ENCODE measurements at regions not wholly inside any gene's neighbourhood (a gene's known extent, or its start where the extent isn't known, plus 50 kb on each side); places are given as distances from the start of the nearest gene placed in this dataset.

GRCh38 chr7:88629559-88629958, 129.9 kb upstream of the ZNF804B start:
- TF ChIP-seq POLR2A (IDR thresholded peaks at IDR 0.05) (no peak), CTCF (IDR thresholded peaks at IDR 0.05) (no peak), EP300 (IDR thresholded peaks at IDR 0.05) (no peak)

Measured in tibial nerve (tissue), 4 donors.